NOMO-1 treated with DMSO at 0.1 percent for 48 hours (cell line): ENCODE measurements at regions not wholly inside any gene's neighbourhood (a gene's known extent, or its start where the extent isn't known, plus 50 kb on each side); places are given as distances from the start of the nearest gene placed in this dataset.
"Not testable (repeated sequence)": the region's sequence is repeated elsewhere in the genome, so short reads cannot be mapped to it uniquely, and the experiment has no call there.

Experiments used
- DNase-seq: peaks from one replicate; lab custom pipeline; 2025; ENCODE audit not compliant: unreplicated experiment; lab: John Stamatoyannopoulos, UW

GRCh38 chr11:103716363-103716762 is 320.1 kb upstream of the DDI1 start:
- no peak for DNase-seq

- DNase-seq = no peak
Observed at GRCh38 chr11:103727262-103727661, 309.2 kb upstream of the DDI1 start.

- DNase-seq = no peak
Observed at GRCh38 chr11:103729617-103730016, 306.8 kb upstream of the DDI1 start.

- DNase-seq = no peak
Observed at GRCh38 chr11:103730131-103730940, 306.1 kb upstream of the DDI1 start.

- no peak for DNase-seq
Observed at GRCh38 chr11:103731670-103732069, 304.8 kb upstream of the DDI1 start.

- no peak for DNase-seq
Observed at GRCh38 chr11:103733889-103734288, 302.6 kb upstream of the DDI1 start.

GRCh38 chr11:103735497-103736032 is 300.9 kb upstream of the DDI1 start:
- DNase-seq = no peak

GRCh38 chr11:103736315-103737036 is 300.0 kb upstream of the DDI1 start:
- no peak for DNase-seq

GRCh38 chr11:103737037-103737622 is 299.3 kb upstream of the DDI1 start:
- no peak for DNase-seq

GRCh38 chr11:103737747-103738146 is 298.7 kb upstream of the DDI1 start:
- no peak for DNase-seq

GRCh38 chr11:103739074-103739796 is 297.2 kb upstream of the DDI1 start:
- DNase-seq = not testable (repeated sequence)

GRCh38 chr11:103744496-103745153 is 291.8 kb upstream of the DDI1 start:
- no peak for DNase-seq

GRCh38 chr11:103749158-103749557 is 287.3 kb upstream of the DDI1 start:
- DNase-seq = no peak

GRCh38 chr11:103768816-103769215 is 267.6 kb upstream of the DDI1 start:
- no peak for DNase-seq

GRCh38 chr11:103773059-103773458 is 263.4 kb upstream of the DDI1 start:
- no peak for DNase-seq

- DNase-seq = no peak
Observed at GRCh38 chr11:103773537-103773936, 262.9 kb upstream of the DDI1 start.

GRCh38 chr11:103779054-103779453 is 257.4 kb upstream of the DDI1 start:
- DNase-seq = no peak

- DNase-seq = no peak
Observed at GRCh38 chr11:103789952-103790351, 246.5 kb upstream of the DDI1 start.

- DNase-seq = no peak
Observed at GRCh38 chr11:103792981-103793468, 243.4 kb upstream of the DDI1 start.

- no peak for DNase-seq
Observed at GRCh38 chr11:103794262-103794661, 242.2 kb upstream of the DDI1 start.
